GM19463 (cell line): ENCODE measurements at regions not wholly inside any gene's neighbourhood (a gene's known extent, or its start where the extent isn't known, plus 50 kb on each side); places are given as distances from the start of the nearest gene placed in this dataset.
"Not testable (repeated sequence)": the region's sequence is repeated elsewhere in the genome, so short reads cannot be mapped to it uniquely, and the experiment has no call there.

ENCODE experiments used
- ATAC-seq: cut with Tn5 transposase; IDR thresholded peaks from one replicate; pipeline ENCODE4 v1.9.1; 2021; ENCODE audit warnings: mild to moderate bottlenecking, moderate library complexity; ENCODE audit not compliant: unreplicated experiment

DNA sequence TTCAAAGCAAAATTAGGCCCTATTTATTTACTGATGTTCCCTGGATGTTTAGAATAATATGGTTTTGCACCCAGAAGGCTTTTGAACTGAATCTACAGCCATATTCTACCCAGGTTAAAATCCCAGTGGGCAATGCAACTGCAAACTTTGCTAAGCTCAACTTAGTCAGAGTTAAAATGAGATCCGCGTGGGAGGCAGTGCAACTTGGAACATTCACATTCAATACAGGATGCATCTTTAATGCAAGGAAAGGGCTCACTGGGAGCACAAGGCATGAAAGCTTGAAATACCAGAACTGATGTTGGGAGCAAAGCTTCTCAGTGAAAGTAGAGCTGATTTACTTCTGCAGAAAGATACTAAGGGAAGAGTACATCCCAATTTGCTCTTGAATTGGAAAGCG is 281.2 kb upstream of the DEFB112 start:
- ATAC-seq: no peak

DNA sequence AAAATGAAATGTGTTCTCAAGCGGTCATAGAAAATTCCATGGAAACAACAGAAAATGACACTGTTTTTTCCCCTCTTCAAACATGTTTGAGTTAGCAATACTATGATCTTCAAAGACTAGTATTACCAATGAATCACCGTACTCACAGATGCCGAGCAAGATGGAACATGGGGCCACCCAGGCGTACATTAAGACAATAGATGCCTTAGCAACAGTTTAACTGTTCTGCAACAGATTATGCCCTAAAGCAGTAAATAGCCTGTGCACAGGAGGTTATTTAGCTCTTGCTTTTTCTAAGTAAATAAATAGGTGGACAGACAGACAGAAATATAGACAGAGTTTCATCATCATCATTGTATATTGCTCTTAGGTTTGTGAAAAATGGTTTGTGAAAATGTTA is 284.0 kb upstream of the DEFB112 start:
- no peak for ATAC-seq

DNA sequence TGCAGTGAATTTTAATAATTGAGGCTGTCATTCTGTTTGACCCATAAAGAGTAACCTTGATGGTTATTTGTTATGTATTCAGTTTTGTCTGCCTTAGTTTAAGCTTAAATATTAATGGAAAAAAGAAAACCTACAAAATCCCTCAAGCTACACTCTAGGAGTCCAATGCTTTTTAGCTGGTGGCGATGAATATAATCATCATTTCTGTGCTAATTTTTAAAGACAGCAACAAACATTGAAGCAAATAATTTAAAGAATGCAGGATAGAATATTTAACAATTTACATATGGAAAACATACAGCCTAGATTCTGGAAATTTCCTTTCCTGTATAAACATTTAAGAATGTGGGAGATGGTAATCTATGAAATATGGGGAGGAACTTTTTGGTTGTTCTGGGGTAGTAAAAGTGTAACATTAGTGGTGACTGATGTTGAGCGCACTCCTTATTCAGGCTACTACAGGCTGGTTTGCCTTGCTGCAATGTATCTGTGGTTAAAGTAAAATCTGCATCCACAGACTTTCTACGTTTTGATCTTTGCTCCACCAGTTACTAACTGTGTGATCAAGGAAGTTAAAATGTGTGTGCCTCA is 287.9 kb upstream of the DEFB112 start:
- no peak for ATAC-seq

DNA sequence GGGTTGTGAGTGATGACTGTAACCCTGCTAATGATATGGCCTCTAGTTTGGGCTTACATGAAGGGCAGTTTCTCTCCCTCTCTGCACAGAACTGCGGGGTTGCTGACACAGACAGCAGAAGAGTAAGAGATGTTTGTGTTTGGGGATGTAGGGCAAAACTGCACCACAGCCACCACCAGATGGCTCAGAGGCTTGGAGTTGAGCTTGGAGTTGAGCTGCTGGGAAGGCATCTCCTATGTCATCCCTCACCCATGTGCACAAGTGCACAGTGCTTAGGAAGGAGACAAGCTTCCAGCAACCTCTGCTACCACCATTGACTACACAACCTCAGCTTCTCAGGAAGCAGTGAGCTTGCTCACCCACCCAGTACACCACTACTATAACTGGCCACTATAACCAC is 303.9 kb upstream of the DEFB112 start:
- no peak for ATAC-seq

DNA sequence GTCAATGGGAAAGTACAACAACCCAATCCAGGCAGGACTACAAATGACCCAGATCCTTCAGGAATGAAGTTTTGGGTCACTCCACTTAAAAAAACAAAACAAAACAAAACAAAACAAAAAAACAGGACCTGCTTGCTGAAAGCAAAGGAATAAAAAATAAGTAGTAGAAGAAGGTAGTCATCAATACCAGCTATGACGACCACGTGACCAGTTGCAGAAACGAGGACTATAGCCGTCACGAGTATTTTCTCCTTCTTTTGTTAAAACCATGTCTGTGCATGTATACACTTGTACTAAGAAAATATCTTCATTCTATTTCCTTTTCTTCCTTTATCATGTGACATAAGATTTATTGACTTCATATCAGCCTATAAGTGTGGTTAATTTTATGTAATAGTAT is 308.4 kb upstream of the DEFB112 start:
- no peak for ATAC-seq

DNA sequence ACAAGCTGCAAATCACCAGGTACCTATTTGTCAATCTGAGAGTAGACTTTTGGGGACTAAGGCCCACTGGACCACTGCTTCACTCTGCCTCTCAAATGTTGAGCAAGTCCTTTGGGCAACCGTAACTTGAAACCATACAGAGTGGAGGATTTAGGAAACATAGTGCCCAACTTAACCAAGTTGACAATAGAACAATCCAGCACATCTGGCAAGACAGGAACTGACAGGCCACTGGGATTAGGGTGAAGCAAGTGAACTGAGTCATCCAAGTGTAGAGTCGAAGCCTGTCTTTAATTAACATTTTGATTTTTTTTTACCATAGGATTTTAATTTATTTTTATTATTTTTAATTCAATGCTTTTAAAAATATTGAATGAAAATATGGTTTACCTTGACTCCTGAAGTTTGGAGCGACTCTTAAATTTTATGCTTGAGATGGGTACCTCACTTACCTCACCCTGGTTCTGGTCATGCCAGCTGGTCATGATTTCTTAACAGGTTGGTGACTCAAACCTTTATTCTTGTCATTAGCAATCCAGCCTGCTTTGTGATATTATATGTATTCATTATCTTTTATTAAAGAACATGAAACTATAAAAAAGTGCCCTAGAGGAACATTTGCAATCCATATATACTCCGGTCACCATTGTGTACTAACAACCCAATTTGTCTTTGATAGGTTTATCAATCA is 312.1 kb upstream of the DEFB112 start:
- no peak for ATAC-seq

DNA sequence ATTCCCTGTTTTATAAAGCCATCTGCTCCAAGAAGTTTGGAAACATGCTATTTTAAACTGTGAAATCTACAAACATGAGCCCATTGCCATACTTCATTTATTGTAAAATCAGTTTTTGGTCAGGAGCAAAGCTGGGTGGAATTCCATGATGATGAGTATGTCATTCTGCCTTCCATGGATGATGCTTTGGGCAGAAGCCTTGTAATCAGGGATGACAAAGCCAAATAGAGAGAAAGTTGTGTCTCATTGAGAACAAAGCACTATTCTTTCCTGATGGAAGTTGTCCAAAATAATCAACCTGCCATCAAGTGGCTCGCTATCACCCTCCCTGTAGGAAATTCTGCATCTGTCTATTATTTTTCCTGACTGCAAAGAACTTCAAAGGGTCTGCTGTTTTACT is 313.0 kb upstream of the DEFB112 start:
- no peak for ATAC-seq

DNA sequence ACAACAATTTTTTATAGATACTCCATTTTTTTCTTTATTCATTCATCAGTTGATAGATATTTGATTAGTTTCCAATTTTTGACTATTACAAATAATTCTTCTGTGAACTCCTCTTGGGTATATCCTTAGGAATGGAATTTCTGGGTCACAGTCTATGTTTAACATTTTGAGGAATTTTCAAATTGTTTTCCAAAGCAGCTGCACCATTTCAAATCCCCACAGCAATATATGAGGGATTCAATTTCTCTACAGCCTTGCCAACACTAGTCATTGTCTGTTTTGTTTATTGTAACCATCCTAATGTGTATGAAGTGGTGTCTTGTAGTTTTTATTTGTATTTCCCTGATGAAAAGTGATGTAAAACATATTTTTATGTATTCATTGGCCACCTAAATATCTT is 320.3 kb upstream of the DEFB112 start:
- no peak for ATAC-seq

DNA sequence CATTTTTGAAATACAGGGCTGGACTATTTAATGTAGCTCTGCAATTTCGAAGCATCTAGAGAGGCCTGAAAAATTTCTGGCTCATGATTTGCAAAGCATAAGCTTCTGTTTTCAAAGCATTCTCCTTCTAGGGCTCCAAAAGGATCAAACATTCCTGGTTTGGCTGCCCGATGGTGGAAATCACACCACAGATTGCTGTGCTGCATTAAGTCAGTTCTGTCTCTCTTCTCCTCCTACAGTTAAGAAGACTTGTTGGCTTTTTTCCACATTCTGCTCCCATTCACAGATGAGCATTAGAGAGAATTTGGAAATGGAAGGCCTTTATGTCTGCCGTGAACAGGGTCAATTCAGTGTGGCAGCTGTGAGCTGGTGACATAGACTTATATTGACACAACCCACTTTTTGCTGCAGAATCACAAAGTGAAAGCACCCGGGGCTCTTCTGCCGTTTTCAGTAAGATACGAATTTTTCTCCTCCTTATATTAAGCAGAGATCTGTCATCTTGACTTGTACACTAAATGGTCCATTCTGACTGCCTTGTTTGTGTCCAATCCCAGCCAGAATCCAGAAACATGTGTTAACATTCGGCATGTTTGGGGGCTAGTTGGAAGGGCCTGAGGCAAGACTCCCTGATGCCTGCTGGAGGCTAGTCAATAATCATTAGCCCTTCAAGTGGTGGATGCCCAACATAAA is 330.8 kb upstream of the DEFB112 start:
- no peak for ATAC-seq

DNA sequence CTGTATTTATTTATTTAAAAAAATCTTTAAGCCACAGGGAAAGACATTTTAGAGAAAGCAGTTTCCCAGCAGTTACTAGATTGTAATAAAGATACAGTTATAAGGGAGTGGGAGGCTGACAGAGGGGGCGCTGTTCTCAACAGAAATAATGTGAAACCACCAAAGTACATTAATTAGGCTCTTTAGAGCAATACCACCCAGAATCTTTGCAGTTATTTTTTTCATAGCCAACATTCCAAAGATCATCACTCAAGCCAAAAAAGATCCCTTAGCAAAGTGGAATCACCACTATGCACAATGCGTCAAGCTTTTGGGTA is 331.3 kb upstream of the DEFB112 start:
- no peak for ATAC-seq

DNA sequence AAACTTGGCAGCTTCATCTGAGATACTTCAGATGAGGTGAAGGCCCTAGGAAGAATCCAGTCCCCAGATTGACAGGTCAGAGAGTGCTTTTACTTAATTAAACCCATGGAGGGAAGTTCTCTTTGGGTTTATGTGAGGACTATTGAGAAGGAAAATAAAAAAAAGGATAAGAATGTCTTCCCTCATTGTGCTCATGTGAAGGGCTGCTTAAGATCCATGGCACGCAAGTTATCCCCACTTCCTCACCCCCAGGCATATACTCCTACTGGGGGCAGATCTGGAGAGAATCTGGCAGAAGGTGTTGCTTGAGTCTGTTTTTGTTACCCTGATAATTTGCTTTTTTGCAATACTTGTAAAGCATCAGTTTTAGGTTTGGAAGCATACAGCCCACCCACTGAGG is 322.9 kb upstream of the TFAP2D start:
- no peak for ATAC-seq

DNA sequence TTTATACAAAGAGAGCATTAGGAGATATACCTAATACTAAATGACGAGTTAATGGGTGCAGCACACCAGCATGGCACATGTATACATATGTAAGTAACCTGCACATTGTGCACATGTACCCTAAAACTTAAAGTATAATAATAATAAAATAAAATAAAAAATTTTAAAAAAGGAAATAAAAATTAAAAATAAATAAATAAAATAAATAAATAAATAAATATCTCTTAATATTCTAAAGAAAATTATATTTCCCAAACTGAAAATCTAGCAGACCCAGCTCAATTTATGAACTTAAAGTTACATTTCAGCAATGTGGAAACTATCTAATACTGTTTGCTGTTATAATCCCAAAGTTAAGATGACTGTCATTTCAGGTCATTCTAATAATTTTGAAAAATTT is 319.2 kb upstream of the TFAP2D start:
- ATAC-seq: not testable (repeated sequence)

DNA sequence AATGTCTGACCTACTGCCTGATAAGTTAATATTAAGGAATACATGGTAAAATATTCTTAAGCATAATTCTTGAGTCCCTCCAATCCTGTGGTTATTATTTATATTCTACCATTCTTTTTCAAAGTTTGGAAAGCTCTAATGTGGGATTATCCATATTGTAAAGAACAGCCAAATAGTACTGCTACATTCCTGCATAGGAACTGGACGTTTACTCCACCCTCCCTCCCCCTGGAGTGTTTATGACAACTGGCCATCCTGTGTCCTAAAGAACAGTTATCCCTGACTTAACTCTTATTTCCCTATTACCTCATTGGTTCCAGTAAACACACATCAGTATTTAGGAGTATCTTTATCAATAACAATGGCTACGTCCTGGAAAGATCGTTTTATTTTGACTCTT is 308.7 kb upstream of the TFAP2D start:
- ATAC-seq: no peak

DNA sequence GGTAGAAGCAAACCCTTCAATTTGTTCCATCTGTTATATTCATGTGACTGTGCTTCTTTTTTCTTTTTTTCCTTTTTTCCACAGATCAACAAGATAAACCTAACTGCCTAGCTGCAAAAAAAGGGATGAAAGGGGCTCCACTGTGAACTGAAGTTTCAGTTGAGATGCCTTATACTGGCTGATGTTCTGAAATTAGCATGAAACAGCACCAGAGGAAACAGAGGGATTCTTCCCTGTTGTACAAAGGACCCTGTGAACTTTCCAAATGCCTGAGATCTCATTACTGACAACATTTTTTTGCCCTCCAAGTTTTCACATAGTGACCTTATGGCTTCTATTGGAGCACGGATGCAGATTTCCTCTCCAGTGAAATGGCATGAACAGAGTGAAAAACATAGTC is 302.7 kb upstream of the TFAP2D start:
- no peak for ATAC-seq

DNA sequence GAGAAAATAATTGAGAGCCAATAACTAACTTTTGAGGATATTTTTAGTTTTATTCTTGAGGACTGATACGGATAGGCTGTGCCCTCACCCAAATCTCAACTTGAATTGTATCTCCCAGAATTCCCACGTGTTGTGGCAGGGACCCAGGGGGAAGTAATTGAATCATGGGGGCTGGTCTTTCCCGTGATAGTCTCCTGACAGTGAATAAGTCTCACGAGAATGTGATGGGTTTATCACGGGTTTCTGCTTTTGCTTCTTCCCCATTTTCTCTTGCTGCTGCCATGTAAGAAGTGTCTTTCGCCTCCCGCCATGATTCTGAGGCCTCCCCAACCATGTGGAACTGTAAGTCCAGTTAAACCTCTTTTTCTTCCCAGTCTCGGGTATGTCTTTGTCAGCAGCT is 292.3 kb upstream of the TFAP2D start:
- ATAC-seq: not testable (repeated sequence)

DNA sequence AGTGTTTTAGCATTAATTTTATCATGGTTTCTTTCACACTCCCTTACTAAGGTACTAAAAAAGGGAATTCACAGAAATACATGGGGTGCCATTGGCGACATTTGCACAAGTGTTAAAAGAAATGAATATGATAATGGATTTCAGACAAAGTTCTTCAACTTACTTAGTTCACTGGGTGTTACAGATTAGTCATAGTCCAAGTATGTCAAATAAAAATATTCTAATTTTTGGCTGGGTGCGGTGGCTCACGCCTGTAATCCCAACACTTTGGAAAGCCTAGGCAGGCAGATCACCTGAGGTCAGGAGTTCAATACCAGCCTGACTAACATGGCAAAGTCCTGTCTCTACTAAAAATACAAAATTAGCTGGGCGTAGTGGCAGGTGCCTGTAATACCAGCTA is 286.1 kb upstream of the TFAP2D start:
- no peak for ATAC-seq

DNA sequence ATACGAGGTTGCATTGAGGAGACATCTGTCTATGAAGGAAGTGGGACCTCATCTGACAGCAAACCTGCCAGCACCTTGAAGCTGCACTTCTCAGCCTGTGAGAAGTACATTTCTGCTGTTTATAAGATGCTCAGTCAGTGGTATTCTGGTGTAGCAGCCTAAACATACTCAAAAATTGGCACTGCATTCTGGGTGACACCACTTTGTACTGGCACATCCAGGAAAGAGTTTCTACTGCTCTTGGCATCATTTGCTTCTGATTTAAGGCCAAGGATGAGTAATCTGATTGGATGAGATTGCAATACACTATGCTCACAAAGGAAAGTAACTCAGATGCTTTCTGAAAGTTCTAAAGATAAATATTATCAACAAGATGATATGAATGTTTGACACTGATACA is 275.4 kb upstream of the TFAP2D start:
- no peak for ATAC-seq

DNA sequence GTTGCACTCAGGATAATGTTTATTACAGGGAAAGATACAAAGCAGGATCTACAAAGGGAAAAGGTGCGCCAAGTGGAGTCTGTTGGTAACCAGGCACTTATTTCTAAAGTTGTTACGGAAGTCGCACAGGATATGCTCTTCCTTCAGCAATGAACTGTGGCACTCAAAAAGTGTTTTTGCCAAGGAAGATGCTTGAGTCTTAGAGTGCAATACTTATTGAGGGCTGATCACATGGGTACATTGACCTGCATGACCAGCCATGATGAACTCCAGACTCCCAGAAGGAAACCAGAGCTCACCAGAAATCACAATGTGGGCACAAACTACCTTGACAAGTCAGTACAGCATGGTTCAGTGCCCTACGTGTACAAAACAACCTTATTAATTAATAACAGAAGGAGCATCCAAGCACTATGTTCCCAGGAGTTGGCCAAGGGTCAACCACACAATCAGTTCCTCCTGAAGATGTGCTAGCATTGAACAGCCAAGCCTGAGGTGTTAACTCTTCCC is 270.7 kb upstream of the TFAP2D start:
- no peak for ATAC-seq

DNA sequence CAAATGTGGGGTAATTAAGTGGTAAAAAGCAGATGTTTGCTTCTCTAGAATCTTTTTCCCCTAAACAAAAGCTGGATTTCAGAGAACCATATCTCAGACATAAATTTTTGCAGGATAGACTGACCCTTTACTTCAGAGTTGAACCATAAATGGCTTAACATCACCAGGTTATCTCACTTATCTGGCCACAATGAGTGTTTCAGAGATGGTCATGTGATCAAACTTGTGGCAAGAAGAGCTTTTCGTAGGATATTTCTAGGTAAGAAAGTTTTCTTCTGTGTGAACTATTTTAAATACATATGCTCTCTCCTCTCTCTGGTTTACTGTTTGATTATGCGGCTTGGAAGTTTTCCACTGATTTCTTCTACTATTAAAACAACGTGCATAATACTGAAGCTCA is 270.2 kb upstream of the TFAP2D start:
- no peak for ATAC-seq

DNA sequence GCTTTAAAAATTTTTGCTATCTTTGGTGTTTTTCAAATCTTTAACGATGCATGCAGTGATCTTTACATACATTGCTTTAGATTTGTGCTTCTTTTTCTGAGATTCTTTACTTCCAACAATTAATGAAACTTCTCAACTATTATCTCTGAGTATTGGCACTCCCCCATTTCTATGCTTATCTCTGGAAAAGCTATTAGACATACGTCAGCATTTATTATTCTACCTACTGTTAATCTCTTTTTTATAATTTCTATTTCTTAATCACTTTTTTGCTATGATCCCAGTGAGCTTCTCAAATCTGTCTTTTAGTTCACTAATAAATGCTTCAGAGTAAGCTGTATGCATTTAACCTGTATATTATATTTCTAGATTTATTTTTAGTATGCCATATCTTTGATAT is 264.2 kb upstream of the TFAP2D start:
- ATAC-seq: no peak

DNA sequence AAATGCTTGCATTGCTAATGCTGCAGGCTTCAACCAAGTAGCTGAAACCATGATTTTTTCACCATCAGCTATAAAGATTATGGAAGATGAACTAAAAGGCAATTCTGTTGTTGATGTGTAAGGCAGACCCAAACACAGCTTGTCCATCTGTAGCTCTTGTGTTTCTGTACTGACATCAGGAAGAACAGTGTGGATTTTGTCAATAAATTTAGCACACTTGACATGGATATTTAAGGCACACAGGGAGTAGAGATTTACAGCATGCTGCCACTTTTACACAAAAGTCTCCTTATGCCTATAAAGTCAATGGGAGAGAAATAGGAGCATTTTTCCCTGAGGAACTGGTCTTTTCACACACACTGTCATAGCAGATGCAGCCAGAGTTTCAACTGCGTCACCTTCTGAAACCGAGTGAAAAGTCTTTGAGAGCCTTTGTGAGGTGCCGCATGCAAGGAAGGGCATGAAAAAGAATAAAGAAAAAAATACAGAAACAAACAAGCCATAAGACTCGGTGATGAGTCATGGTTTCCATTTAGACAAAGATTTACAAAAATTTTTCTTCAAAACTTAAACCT is 261.4 kb upstream of the TFAP2D start:
- ATAC-seq: no peak

DNA sequence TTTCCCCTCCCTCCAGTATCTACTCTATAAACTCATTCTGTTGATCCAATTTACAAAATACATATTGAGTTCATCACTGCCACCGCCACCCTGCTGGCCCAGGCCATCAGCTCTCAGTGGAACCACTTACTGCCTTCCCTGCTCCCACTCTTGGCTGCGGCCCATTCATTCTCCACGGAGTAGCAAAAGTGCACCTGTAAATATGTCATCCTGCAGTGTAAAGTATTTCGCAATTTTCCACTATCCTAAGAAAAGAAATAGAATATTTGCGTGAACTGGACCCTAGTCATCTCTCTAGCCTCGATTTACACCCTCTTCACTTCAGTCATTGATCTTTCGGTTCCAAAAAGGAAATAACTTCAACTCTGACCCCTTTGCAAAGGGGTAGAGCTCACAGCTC is 258.3 kb upstream of the TFAP2D start:
- ATAC-seq: no peak
